ENCODE measurements at regions not wholly inside any gene's neighbourhood (a gene's known extent, or its start where the extent isn't known, plus 50 kb on each side); places are given as distances from the start of the nearest gene placed in this dataset.

DNA sequence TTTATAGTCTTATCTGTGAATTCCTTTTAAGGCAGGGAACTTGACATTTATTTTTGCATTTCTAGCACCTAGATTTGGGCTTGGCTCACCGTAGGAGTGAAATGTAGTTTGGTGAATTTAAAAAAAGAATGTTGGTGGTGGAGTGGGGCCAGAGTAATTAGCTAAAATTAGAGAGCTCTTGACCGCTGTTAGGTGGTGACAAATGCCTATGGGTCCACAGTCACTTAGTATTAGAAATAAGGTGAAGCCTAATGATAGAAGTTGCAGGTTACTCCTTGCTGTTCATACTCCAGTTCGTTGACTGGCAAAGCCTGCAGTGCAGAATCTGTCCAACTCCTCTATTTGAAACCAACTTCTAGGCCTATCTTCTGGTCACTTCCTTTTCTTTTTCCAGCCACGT is 318.8 kb upstream of the NRIP1 start:
- Histone ChIP-seq H3K36me3 (ENCODE audit: control insufficient read depth in 4 of 4, insufficient read depth in 4 of 4, low read length in 4 of 4) (no peaks in the 10 kb centered on the region), H3K9ac (ENCODE audit: insufficient read depth in 1 of 2, low read length in 2 of 2) (no peak overlapping the region), H3K27ac (ENCODE audit: low read depth in 1 of 2, low read length in 1 of 2) (no peak overlapping the region), H3K4me1 (ENCODE audit: control insufficient read depth in 5 of 5, insufficient read depth in 5 of 5, low read length in 5 of 5) (no peaks in the 10 kb centered on the region), H3K27me3 (ENCODE audit: control insufficient read depth in 3 of 3, insufficient read depth in 3 of 3, low read length in 2 of 3) (no peaks in the 10 kb centered on the region), H3K4me3 (no peak overlapping the region), H3K9me3 (ENCODE audit: control insufficient read depth in 4 of 4, insufficient read depth in 3 of 4, low read length in 3 of 4) (peaks cover 0 to 8% (median 0%) of the 10 kb centered on the region in 4 donors)
- ATAC-seq (ENCODE audit: insufficient read depth, low FRiP score) (no peak), DNase-seq (no peak)
- 61 to 78% methylated on average over 4 of the region's 4 CpGs for WGBS, 2 donors
- no peak for TF ChIP-seq CTCF (IDR thresholded peaks at IDR 0.05; ENCODE audit: control extremely low read depth, extremely low read depth)

DNA sequence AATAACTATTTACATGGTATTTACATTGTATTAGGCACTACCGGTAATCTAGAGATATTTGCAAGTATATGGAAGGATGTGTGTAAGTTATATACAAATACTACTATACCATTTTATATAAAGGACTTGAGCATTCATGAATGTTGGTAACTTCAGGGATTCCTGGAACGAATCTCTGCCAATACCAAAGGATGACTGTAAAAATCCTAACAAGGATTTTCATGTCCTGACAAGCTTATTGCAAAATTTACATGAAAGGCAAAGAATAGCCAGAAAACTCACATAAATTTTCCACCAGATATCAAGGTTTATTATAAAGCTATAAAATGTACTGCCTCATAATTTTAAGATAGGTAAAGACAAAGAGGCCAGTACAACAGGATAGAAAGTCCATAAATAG is 325.2 kb upstream of the NRIP1 start:
- no peak overlapping the region for H3K27ac ChIP-seq (ENCODE audit: low read depth in 1 of 2, low read length in 1 of 2)
- no peak overlapping the region for H3K4me3 ChIP-seq
- WGBS, 2 donors, result 89 to 90% methylated on average over 2 of the region's 2 CpGs
- H3K27me3 ChIP-seq (ENCODE audit: control insufficient read depth in 3 of 3, insufficient read depth in 3 of 3, low read length in 2 of 3), result no peaks in the 10 kb centered on the region
- ATAC-seq (ENCODE audit: insufficient read depth, low FRiP score) (no peak), DNase-seq (no peak)
- no peak overlapping the region for H3K9ac ChIP-seq (ENCODE audit: insufficient read depth in 1 of 2, low read length in 2 of 2)
- peaks cover 0 to 4% (median 0%) of the 10 kb centered on the region in 4 donors for H3K9me3 ChIP-seq (ENCODE audit: control insufficient read depth in 4 of 4, insufficient read depth in 3 of 4, low read length in 3 of 4)
- H3K36me3 ChIP-seq (ENCODE audit: control insufficient read depth in 4 of 4, insufficient read depth in 4 of 4, low read length in 4 of 4), result no peaks in the 10 kb centered on the region
- no peak for TF ChIP-seq CTCF (IDR thresholded peaks at IDR 0.05; ENCODE audit: control extremely low read depth, extremely low read depth)
- no peaks in the 10 kb centered on the region for H3K4me1 ChIP-seq (ENCODE audit: control insufficient read depth in 5 of 5, insufficient read depth in 5 of 5, low read length in 5 of 5)

DNA sequence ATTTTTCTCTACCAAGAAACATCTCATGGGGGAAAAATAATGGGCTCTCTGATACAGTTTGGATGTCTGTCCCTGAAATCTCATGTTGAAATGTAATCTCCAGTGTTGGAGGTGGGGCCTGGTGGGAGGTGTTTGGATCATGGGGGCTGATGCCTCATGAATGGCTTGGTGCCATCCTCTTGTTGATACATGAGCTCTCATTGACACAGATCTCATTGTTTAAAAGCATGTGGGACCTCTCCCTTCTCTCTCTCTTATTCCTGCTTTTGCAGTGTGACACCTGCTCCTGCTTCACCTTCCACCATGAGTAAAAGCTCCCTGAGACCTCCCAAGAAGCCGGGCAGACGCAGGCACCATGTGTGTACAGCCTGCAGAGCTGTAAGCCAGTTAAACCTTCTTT is 332.5 kb upstream of the NRIP1 start:
- no peak overlapping the region for H3K4me3 ChIP-seq
- DNase-seq (no peak), ATAC-seq (ENCODE audit: insufficient read depth, low FRiP score) (no peak)
- WGBS, 2 donors, result 96 to 98% methylated on average over 2 of the region's 2 CpGs
- no peaks in the 10 kb centered on the region for H3K27me3 ChIP-seq (ENCODE audit: control insufficient read depth in 3 of 3, insufficient read depth in 3 of 3, low read length in 2 of 3)
- H3K27ac ChIP-seq (ENCODE audit: low read depth in 1 of 2, low read length in 1 of 2), result no peak overlapping the region
- no peaks in the 10 kb centered on the region for H3K36me3 ChIP-seq (ENCODE audit: control insufficient read depth in 4 of 4, insufficient read depth in 4 of 4, low read length in 4 of 4)
- no peak for TF ChIP-seq CTCF (IDR thresholded peaks at IDR 0.05; ENCODE audit: control extremely low read depth, extremely low read depth)
- H3K9ac ChIP-seq (ENCODE audit: insufficient read depth in 1 of 2, low read length in 2 of 2), result no peak overlapping the region
- H3K9me3 ChIP-seq (ENCODE audit: control insufficient read depth in 4 of 4, insufficient read depth in 3 of 4, low read length in 3 of 4), result no peaks in the 10 kb centered on the region
- no peaks in the 10 kb centered on the region for H3K4me1 ChIP-seq (ENCODE audit: control insufficient read depth in 5 of 5, insufficient read depth in 5 of 5, low read length in 5 of 5)

DNA sequence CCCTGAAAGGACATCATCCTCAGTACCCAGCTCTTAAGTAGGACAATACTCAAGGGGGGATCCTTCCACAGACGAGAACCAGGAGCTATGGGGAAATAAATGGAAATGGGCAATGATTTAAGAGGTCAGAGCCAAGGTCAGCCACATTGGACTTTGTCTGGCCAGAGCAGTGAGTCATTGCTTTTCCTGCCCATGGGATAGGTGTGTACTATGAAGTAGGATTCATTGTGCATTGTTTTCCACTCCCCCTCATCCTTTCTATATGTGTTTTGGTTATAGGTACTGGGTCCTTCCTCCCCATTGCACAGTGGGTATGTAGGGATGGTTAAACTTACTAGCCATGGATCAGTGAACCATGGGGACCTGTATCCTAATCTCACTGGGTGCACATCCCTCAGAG is 328.9 kb upstream of the USP25 start:
- TF ChIP-seq CTCF (IDR thresholded peaks at IDR 0.05; ENCODE audit: control extremely low read depth, extremely low read depth), result no peak
- ATAC-seq (ENCODE audit: insufficient read depth, low FRiP score) (no peak), DNase-seq (no peak)
- Histone ChIP-seq H3K27me3 (ENCODE audit: control insufficient read depth in 3 of 3, insufficient read depth in 3 of 3, low read length in 2 of 3) (no peaks in the 10 kb centered on the region), H3K36me3 (ENCODE audit: control insufficient read depth in 4 of 4, insufficient read depth in 4 of 4, low read length in 4 of 4) (no peaks in the 10 kb centered on the region), H3K9me3 (ENCODE audit: control insufficient read depth in 4 of 4, insufficient read depth in 3 of 4, low read length in 3 of 4) (peaks cover 0 to 3% (median 0%) of the 10 kb centered on the region in 4 donors), H3K4me3 (no peak overlapping the region), H3K4me1 (ENCODE audit: control insufficient read depth in 5 of 5, insufficient read depth in 5 of 5, low read length in 5 of 5) (no peaks in the 10 kb centered on the region), H3K9ac (ENCODE audit: insufficient read depth in 1 of 2, low read length in 2 of 2) (no peak overlapping the region), H3K27ac (ENCODE audit: low read depth in 1 of 2, low read length in 1 of 2) (no peak overlapping the region)
- WGBS, 2 donors, result 71 to 88% methylated on average over 1 of the region's 1 CpG

Data from lung (tissue), 11 donors.